HG03159 (cell line): ENCODE measurements at regions not wholly inside any gene's neighbourhood (a gene's known extent, or its start where the extent isn't known, plus 50 kb on each side); places are given as distances from the start of the nearest gene placed in this dataset.

Experiments
- ATAC-seq: cut with Tn5 transposase; IDR thresholded peaks from one replicate; pipeline ENCODE4 v1.9.1; 2021; ENCODE audit warnings: mild to moderate bottlenecking, moderate library complexity; ENCODE audit not compliant: unreplicated experiment

DNA sequence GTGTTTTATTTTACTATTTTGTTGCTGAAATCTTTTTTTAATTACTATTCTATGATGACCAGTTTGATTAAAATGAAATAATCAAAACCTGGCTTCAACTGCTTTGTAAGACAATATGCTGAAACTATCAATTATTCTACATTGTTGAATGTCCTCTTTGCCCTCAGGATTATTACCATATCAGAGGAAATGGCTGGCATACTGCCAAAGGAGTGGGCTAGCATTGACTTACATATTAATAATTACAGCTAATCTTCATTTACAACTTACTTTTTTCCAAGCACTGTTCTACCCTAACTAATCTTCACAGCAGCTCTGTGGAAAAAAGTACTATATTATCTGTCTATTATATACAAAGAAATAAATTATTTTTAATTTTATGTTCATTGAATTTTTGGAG, 560.5 kb downstream of the BCKDHB start:
- no peak for ATAC-seq

DNA sequence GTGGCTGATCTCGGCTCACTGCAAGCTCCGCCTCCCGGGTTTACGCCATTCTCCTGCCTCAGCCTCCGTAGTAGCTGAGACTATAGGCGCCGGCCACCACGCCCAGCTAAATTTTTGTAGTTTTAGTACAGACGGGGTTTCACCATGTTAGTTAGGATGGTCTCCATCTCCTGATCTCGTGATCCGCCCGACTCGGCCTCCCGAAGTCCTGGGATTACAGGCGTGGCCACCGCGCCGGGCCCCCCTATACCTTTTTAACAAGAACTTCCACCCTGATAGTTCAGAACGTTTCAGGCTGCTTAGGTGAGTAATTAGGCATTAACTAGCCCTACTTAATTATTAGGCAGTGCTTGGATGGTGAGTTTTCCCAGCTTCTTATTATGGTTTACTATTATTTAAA, 552.5 kb downstream of the BCKDHB start:
- no peak for ATAC-seq

DNA sequence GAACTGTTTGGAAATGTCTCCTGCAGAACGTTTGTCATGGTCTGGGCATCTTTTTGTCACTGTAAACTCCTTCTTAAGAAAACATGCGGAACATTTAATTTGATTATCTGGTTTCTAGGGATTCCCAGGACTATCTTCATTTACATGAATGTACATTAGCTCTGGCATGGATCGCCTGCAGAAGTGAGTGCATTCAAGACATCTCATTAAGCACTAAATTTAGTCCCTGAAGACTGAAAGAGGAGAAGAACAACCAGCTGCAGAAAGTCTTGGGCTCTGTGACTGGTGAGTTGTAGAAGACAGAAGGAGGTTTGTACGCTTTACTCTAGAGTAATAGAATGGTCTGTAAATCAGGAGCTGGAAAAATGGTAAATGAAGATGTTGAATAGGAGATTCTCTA, 540.7 kb downstream of the BCKDHB start:
- no peak for ATAC-seq

DNA sequence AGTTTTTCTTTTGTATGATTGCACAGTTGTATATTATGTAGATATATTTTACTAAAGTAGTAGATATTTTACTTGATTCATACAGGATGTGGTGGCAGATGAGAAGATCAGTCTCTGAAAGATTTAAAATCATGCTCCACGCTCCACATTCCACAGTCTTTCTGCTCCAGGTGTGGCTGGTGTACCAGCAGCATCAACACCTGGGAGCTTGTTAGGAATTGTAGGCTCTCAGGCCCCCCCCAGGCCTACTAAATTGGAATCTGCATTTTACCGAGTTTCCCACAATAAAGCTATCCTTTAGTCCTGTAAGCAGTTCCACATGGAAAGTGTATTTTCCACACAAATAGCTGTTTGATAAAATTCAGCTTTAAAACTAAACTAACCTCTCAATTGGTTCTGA, 537.4 kb downstream of the BCKDHB start:
- no peak for ATAC-seq

DNA sequence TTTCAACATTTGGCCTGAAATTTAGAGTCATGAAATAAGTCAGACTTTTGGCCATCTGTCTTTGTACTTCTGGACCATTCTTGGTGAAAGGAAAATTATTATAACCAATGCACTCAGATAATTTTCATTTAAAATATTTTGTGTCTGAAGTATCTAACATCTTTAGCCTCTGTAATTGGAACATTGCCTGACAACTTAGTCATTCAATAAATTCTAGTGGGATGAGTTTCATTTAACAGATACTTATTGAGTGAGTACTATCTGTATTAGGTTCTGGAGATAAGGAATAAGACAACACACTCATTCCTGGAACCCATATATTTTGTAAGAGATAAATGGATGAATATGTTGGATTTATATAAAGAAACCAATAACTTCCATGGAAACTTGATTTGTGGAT, 536.0 kb downstream of the BCKDHB start:
- ATAC-seq: no peak

DNA sequence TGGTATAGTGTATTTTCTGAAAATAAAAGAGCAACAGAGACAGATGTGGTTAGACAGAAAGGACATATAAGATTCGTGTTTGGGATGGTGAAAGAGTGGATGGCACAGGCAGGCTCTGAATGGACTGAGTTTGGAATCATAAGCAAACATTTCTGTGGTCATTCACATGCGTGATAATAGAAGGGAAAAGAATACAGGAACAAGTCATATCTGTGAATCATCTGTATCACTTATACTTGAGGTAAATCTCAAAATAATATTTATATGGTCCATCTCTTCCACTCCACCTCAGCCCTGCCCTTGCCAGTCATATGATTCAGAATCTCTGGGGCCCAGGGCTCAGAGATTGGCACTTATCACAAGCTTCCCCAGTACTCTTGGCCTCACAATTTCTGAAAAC, 535.1 kb downstream of the BCKDHB start:
- no peak for ATAC-seq

DNA sequence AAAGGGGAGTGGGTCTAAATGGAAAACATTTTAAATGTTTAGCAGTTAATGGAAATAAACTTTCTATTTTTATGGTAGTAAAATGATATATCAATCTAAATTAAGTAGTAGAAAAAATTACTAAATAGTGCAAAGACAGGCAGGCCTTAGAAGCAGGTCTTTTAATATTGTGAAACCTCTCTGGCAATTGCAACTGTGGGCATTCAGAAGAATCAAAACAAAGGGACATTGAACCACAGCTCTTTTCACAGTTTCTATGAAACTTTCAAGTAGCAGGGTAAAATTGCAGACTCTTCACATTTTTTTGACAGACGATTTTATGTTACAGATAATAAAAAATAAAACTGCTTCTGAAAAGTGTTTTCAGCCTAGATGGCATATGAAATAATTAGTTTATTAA, 533.7 kb downstream of the BCKDHB start:
- no peak for ATAC-seq

DNA sequence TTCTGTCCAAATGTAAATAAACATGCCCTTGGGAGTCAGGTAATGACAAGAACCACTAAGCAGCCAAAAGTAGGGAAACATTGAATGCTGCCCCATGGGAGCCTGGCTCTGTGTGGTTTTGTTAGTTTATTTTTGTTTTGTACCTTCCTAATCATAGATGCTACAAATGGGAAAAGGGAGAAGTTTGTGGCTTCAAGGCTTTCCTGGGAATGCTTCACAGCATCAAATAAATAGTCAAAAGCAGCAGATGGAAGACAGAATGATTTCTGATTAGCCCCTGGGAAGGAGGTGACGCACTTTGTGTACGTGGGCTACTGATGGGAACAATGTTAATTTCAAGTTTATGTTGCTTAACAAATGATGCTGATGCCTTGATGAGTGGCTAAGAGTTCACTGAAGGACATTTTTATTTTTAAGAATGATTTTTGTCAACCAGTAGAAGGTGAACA, 532.7 kb downstream of the BCKDHB start:
- ATAC-seq: no peak

DNA sequence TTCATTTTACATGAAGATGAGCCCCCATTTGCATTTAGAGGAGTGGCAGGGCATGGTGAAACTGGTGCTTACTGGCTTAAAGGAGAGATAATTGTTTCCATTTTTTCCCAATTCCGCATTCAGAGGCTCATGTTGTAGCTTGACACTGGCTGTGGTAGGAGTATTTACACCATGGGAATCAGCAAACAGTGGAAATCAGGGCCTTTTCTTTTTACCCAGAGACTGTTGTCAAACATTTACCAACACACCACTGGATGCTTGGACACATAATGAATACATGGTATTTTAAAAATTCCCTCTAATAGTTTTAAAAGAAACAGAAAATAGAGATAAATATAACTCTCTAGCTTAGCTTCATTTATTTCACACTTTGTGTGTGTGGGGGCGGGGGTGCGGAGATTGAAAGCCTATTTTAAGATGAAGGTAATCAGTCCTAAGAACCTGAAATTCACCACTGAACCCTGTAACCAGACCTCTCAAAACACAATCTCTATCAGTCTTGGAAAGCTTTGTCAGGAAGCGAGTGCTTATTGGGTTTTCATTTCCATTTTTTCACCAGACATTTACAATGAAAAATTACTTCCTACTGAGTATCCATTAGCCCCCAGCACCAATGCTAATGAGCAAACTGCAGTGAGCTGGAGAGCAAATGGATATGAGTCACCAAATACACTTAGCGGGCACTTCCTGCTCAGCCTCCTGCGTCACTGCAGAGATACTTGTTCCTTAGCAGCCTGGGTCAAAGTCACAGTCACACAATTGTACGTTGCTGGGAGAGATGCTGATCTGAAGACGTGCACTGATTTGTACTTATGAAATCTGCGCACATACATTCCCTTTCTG, 532.0 kb downstream of the BCKDHB start:
- peak; percentile 91 for ATAC-seq

DNA sequence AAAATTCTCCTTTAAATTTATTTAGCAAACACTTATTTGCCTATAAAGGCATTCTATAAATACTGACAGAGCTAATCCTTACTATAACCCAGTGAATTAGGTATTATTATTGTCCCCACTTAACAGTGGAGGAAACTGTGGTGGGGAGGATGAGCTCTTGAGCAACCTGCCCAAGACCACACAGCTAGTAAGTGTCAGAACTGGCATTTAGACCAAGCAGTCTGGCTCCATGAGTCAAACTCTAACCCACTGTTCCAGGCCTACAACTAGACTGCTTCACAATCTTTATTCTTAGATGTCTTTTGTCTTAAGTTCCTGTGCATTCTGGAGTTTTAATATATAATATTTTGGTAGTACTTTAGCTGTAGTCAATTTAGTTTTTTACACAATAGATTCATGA, 530.8 kb downstream of the BCKDHB start:
- no peak for ATAC-seq

DNA sequence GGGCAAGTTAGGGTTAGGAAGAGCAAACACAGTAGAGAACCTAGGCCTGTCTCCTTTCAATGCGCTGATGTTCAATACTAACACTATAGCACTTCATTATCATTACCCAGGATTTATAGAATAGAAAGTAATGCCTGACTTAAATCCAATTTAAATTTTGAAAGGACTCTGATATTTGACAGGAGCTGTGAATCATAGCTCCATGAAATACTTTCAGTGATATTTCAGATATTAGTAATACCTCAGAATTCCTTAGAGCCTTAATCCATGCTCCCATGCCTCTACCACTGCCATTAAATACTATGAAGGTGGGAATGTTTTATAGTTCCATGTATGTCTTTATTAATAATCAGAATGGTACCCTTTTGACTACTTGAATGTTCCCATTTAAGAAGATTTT, 530.2 kb downstream of the BCKDHB start:
- ATAC-seq: no peak

DNA sequence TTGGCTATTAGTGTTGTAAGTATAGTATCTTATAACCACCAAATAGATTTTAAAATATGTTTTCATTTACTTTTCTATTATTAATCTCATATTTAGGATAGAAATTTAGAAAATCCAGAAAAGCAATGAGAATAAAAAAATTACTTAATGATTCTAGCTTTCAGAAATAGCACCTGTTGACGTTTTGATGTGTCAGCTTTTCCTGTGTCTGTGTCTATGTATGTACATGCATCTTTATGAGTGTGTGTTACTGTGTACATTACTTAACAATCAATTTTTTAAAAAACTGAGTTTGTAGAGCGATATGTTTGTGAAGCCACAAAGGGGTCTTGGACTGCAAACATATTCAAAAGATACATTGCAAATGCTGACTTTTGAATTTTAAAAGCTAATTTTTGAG, 526.9 kb downstream of the BCKDHB start:
- ATAC-seq: no peak

DNA sequence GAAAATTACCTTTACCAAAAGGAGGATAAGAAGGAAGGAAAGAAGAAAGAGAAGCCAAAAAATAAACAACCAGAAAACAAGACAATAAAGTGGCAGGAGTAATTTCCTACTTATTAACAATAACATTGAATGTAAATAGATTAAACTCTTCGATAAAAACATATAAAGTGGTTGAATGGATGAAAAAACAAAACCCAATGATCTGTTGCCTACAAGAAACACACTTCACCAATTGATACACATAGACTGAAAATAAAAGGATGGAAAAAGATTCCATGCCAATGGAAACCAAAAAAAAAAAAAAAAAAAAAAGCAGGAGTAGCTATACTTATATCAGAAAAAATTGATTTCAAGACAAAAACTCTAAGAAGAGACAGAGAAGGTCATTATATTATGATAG, 518.9 kb downstream of the BCKDHB start:
- ATAC-seq: no peak

DNA sequence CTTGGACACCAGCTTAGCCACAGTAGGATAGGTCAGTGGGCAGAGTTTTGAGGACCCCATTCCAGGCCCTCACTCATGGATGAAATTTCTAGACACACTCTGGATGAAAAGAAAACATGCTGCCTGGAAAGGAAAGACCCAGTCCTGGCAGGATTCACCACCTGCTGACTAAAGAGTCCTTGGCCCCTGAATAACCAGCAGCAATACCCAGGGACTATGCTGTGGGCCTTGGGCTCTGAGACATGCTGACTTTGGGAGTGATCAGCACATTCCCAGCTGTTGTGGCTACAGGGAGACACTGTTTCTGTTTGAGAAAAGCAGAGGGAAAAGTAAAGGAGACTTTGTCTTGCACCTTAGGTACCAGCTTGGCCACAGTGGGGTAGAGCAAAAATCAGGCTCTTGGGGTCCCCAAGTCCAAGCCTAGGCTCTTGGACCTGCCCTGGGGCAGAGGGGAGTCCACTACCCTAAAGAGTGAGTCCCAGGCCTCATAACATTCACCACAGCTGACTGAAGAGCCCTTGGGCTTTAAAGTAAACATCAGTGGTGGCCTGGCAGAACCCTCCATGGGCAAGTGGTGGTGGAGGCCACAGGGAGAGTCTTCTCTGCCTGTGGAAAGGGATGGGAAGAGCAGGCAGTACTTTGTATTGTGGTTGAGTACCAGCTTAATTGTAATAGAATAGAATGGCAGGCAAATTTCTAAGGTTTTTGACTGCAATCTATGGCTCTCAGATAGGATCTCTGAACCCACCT, 516.8 kb downstream of the BCKDHB start:
- ATAC-seq: no peak

DNA sequence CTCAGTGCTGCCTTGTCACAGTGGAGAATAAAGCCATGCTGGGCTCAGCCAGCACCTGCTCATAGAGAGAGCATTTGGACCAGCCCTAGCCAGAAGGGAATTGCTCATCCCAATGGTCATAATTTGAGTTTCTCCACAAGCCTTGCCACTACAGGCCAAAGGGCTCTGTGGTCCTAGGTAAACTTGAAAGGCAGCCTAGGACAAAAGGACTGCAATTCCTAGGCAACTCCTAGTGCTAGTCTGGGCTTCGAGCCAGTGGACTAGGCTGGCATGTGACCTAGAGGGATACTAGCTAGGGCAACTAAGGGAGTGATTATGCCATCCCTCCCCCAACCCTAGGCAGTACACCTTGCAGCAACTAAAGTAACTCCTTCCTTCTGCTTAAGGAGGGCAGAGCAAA, 516.2 kb downstream of the BCKDHB start:
- no peak for ATAC-seq

DNA sequence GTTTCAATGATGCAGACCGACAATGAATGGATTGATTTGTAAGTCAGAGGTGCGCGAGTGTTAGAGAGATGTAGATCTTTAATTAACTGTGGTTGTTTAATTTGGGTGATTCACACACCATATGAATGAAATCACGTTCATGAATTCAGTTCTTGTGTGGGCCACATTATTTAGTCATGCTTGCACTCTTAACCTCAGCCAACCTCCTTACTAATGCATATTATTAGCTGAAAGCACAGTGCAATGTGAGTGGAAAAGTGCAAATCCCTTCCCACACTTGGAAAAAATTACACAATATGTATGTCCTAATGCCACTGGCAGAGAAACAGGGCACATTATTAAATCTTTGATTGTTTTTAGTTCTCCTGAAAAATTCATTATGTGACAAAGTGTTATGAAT, 512.5 kb downstream of the BCKDHB start:
- ATAC-seq: no peak

DNA sequence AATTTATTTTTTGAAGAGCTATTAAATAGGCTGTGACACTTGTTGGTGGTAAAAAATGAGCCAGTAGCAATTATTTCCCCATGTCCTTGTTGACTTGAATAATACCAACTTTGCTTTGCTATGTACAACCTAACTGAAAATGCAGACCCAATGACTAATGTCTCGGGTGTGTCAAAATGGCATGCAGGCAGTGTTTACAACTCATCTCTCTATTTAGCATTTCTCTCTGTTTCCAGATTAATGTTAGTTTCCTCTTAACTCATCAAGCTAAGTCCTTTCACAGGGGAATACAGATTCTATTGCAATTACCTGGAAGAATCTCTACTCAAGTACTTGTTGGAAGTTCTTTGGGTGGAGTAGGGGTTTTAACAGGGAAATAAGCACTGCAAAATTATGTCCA, 504.4 kb downstream of the BCKDHB start:
- ATAC-seq: no peak

DNA sequence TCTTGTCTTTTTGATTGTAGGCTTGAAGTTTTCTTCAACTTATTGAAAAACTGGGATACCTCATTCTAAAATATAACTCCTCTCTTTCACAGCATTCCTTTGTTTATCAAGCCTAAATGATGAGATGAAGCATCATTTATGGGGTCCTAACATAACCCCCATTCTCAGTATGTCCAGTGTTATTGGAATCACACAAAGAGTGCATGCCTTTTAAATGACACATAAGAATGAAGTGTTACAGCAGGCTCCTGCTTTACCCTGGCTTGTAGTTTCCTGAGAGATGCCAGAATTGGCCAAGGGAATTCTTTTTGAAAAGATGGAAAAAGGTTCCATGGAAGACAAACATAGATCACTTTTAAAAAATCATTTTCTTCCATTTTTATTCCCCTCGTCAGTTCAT, 502.4 kb downstream of the BCKDHB start:
- no peak for ATAC-seq

DNA sequence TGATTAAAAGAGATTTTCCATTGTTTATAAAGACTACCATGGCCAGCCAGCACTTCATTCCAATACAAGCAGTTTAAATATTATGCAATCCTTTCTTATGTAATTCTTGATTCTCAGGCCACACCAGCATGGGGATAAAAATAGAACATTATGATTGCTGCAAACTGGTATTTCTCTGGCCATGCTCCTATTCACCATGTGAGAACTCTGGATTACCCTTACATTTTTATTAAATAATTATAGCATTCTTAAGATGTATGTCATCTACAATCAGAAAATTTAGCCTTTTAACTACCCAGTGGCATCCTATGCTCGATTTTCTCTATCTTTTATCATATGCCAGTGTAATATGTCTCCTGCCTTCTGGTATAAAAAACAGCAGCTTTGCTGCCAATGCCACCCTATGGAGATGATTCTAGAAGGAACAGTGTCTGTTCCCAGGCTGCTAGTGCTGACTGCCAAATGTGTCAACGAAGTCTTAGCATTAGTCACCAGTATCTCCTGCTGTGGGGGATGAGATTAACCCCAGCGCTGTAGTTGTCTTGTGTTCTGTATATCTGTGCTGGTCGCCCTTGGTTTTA, 501.4 kb downstream of the BCKDHB start:
- ATAC-seq: no peak

DNA sequence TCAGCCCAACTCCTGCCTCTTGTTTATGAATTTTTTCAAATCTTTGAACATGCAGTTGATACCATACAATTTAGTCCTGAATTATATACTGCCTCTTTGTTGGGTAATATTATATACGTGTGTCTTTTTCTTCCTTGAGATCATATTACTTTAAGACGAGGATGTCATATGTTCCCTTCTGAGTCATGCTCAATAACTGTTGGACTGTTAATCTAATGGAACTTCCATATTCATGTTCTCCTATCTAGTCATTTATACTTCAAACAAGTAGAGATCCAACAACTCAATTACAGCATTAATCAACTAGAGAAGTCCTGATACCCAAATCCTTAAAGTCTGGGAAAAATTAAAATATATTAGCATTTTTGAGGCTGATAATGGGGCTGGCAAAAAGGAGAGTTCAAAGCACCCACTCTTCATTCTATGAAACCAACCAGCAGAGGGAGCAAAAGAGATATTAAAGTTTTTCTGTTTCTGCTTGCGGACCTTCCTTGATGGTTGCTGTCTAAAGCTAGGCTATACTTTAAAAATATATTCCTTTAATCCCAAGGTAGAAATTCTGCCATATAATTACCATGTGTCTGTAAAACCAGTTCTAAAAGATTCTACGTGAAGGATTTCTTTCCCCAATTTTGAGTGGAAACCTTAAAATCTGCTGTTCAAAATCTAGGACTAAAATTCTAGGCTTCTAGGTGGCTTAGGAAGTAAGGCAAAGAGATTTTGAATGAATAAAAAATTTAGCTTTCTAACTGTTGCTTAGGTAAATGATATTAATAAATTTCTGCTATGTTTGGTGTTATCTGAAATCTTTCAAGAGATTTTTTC, 498.9 kb downstream of the BCKDHB start:
- ATAC-seq: peak; percentile 85

DNA sequence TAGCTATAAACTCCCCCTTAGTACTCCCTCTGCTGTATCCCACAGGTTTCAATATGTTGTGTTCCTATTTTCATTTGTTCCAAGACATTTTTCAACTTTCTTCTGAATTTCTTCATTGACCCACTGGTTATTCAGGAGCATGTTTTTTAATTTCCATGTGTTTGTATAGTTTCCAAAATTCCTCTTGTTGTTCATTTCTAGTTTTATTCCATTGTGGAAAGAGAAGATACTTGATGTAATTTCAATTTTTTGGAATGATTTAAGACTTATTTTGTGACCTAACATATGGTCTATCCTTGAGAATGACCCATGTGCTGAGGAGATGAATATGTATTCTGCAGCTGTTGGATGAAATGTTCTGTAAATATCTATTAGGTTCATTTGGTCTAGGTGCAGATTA, 497.2 kb downstream of the BCKDHB start:
- ATAC-seq: no peak
